Psoas muscle (tissue), 7 donors: ENCODE measurements at regions not wholly inside any gene's neighbourhood (a gene's known extent, or its start where the extent isn't known, plus 50 kb on each side); places are given as distances from the start of the nearest gene placed in this dataset.

Experiments
- ATAC-seq, 4 donors: fragments of 200-7000 bp; cut with Tn5 transposase; one replicate each; pipeline ENCODE4 v1.9.1; 2020; ENCODE audit warnings: moderate library complexity in 3 of 4, mild to moderate bottlenecking in 2 of 4
- DNase-seq, 2 donors: peaks; one replicate each; pipeline ENCODE4 v3.0.0-alpha.2; 2020
- H3K27ac ChIP-seq: fragments of 200-600 bp; one replicate; pipeline ENCODE4 v1.8.0; 2022
- H3K27me3 ChIP-seq, 3 donors: fragments of 200-600 bp in 1 of 3; one replicate each; pipeline versions ENCODE4 v1.6.1 to v1.8.0; 2013 to 2022; ENCODE audit warnings: low read length in 2 of 3, mild to moderate bottlenecking in 2 of 3, moderate library complexity in 1 of 3; ENCODE audit not compliant: insufficient read depth in 3 of 3
- H3K36me3 ChIP-seq, 2 donors: fragments of 200-600 bp in 1 of 2; one replicate each; pipeline versions ENCODE4 v1.6.1 to v1.8.0; 2013 to 2022; ENCODE audit warnings: low read depth in 1 of 2, mild to moderate bottlenecking in 1 of 2, moderate library complexity in 1 of 2; ENCODE audit not compliant: insufficient read depth in 1 of 2
- H3K4me1 ChIP-seq: fragments of 200-600 bp; one replicate; pipeline ENCODE4 v1.8.0; 2022
- H3K4me3 ChIP-seq: fragments of 200-600 bp; one replicate; pipeline ENCODE4 v1.8.0; 2022; ENCODE audit warnings: mild to moderate bottlenecking
- H3K9me3 ChIP-seq: fragments of 200-600 bp; one replicate; pipeline ENCODE4 v1.8.0; 2022
- WGBS, 3 donors: extraction: QIAGEN DNeasy Blood & Tissue Kit; methylation state at CpG; one replicate each; pipeline versions ENCODE4 v1.1.6 to v1.1.7; 2013; 5-methylcytosine and 5-hydroxymethylcytosine counted together
- intact Hi-C, 2 donors: fragments of 100-400 bp; cut with DNase I; formaldehyde crosslinking; loops; one replicate each; pipeline versions ENCODE4 v1.11.0 to v1.14.2; 2022
- TF ChIP-seq, protein P1 (sequence below): fragments of 200-600 bp; IDR thresholded peaks from one replicate; pipeline ENCODE4 v1.8.0; 2022; ENCODE audit warnings: antibody characterized with exemption
- donor health status: healthy with polysubstance abuse.
- donor health status: DM: no; HTN: no; CAD: no; lungs with moderate emphysema.
- donor health status: Bipolar disorder and iron deficiency.
- donor health status: healthy.
- donor health status: DM: yes; HTN: yes; CAD: no.
- donor health status: DM: no; HTN: no; CAD: no.
- donor health status: DM: yes; HTN: yes; CAD: no.

DNA sequence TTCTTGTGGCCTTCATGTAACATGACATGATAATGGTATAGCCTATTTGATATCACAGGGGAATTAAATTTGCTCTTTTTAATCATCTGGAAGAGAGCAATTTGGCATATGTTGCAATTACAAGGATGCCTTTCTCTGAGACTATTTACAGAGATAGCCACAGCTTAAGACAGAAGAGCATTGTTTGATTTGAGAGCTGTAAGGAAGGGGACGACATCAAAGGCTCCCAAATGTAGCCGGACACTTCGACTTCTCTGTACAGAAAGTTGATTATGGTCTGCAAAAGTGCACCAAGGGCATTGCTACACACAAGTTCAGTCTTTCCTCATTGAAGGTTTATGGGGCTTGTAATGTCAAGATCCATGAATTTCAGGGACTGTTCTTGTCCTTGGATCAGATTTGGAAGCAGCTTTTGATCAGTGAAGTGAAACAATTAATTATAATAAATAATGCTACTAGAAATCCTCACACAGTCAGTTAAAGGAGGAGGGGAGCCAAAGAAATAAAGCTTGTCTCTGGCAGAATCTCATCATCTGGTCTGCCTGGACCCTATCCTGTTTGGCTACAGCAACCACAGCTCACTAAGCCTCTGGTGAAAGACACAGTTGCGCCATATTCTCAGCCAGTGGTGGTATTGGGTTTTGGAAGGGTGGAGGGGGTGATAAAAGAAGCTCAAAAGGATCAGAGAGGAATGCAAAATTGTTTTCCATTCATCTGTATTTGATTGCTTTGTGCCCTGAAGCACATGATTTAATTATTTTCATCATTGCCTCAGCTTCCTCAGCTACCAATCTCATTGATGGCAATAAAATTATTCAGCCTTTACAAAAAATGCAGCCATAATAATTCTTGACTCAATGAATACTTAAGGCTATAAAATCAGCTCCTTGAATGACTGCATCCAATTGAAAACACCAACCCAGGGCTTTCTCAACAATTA lies 654.3 kb upstream of the LCORL start:
- intact Hi-C loops: no loop called here
- Histone ChIP-seq H3K27me3 (no peaks in the 10 kb centered on the region), H3K4me3 (no peak overlapping the region), H3K4me1 (no peaks in the 10 kb centered on the region), H3K9me3 (no peaks in the 10 kb centered on the region), H3K27ac (no peak overlapping the region), H3K36me3 (no peaks in the 10 kb centered on the region)
- ATAC-seq (no peak), DNase-seq (no peak)
- 32 to 44% (median 40%) methylated on average over 4 of the region's 4 CpGs for WGBS, 3 donors
- TF ChIP-seq, protein P1, sequence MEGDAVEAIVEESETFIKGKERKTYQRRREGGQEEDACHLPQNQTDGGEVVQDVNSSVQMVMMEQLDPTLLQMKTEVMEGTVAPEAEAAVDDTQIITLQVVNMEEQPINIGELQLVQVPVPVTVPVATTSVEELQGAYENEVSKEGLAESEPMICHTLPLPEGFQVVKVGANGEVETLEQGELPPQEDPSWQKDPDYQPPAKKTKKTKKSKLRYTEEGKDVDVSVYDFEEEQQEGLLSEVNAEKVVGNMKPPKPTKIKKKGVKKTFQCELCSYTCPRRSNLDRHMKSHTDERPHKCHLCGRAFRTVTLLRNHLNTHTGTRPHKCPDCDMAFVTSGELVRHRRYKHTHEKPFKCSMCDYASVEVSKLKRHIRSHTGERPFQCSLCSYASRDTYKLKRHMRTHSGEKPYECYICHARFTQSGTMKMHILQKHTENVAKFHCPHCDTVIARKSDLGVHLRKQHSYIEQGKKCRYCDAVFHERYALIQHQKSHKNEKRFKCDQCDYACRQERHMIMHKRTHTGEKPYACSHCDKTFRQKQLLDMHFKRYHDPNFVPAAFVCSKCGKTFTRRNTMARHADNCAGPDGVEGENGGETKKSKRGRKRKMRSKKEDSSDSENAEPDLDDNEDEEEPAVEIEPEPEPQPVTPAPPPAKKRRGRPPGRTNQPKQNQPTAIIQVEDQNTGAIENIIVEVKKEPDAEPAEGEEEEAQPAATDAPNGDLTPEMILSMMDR: no peak

DNA sequence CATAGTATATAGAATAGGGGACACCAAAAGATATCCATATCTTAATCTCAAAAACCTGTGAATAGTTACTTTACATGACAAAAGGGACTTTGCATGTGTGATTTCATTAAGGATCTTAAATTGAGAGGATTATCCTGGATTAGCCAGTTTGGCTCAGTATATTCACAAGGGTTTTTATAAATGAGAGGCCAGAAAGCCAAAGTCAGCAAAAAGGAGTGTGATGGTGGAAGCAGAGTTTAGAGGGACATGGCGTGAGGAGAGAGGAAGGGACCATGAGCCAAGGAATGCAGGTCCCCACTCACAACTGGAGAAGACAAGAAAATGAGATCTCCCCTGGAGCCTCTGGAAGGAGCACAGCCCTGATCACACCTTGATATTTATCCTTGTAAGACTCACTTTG lies 648.5 kb upstream of the LCORL start:
- no peaks in the 10 kb centered on the region for H3K9me3 ChIP-seq
- DNase-seq (no peak), ATAC-seq (no peak)
- no peak overlapping the region for H3K27ac ChIP-seq
- TF ChIP-seq, protein P1: no peak
- intact Hi-C loops: no loop called here
- H3K36me3 ChIP-seq: no peaks in the 10 kb centered on the region
- H3K27me3 ChIP-seq: no peaks in the 10 kb centered on the region
- H3K4me3 ChIP-seq: no peak overlapping the region
- H3K4me1 ChIP-seq: no peaks in the 10 kb centered on the region
- WGBS, 3 donors: 82 to 88% (median 84%) methylated on average over 1 of the region's 1 CpG

DNA sequence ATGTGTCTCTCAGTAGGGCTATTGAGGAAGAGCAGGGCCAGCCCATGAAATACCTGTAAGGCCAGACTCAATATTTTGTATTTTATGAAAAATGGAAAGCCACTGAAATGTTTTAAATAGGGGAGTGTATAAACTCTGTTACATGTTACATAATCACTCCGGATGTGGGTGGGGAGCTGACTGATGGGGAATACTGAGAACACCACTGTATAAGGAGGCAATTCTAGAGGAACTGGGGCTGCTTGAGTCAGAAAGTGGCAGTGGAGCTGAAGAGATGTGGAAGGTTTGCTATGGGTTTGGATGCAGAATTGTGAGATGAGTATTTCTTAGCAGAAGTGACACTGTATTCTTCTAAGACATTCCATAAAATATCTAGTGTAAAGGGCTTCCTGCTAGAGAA lies 647.8 kb upstream of the LCORL start:
- 39 to 95% (median 88%) methylated on average over 1 of the region's 1 CpG for WGBS, 3 donors
- no peak for ATAC-seq
- H3K27me3 ChIP-seq: no peaks in the 10 kb centered on the region

DNA sequence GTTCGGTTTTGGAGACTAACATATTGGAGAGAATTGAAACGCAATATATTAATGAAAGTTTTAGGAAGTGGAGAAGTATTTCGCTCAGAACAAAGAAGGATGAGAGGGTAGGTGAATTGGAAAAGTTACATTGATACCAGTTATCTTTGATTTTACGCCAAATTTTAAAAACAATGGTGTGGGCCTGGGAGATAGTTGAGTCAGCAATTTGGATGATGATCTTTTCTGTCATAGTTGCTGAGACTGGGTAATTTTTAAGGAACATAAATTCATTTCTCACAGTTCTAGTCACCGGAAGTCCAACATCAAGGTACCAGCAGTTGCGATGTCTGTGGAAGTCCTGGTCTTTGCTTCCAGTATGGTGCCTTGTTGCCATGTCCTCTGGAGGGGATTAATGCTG lies 644.8 kb upstream of the LCORL start:
- ATAC-seq: no peak
- WGBS, 3 donors: 96 to 99% (median 97%) methylated on average over 6 of the region's 6 CpGs
- Histone ChIP-seq H3K4me3 (no peak overlapping the region), H3K36me3 (no peaks in the 10 kb centered on the region), H3K4me1 (no peaks in the 10 kb centered on the region), H3K9me3 (no peaks in the 10 kb centered on the region), H3K27me3 (no peaks in the 10 kb centered on the region), H3K27ac (no peak overlapping the region)
- DNase-seq: no peak
- intact Hi-C loops: no loop called here
- TF ChIP-seq, protein P1: no peak

More for the DNA sequence above, 647.8 kb upstream of the LCORL start:
- Histone ChIP-seq H3K4me3 (no peak overlapping the region), H3K4me1 (no peaks in the 10 kb centered on the region), H3K9me3 (no peaks in the 10 kb centered on the region), H3K27ac (no peak overlapping the region), H3K36me3 (no peaks in the 10 kb centered on the region)
- no peak for DNase-seq
- TF ChIP-seq, protein P1: no peak
- intact Hi-C loops: no loop called here
